GM12874 (cell line): ENCODE measurements at regions not wholly inside any gene's neighbourhood (a gene's known extent, or its start where the extent isn't known, plus 50 kb on each side); places are given as distances from the start of the nearest gene placed in this dataset.

Experiments used
- CTCF ChIP-seq: IDR thresholded peaks from 2 replicates; pipeline ENCODE4 v1.5.1; 2011; ENCODE audit warnings: low read depth, mild to moderate bottlenecking, control low read depth, low read length, moderate library complexity; ENCODE audit not compliant: insufficient read depth

- TF ChIP-seq CTCF: no peak
Observed at GRCh38 chr1:55870106-55870505, 654.9 kb upstream of the USP24 start.

- TF ChIP-seq CTCF: no peak
Observed at GRCh38 chr1:55869065-55869464, 653.9 kb upstream of the USP24 start.

GRCh38 chr1:55868026-55868425, 652.9 kb upstream of the USP24 start:
- TF ChIP-seq CTCF: no peak

GRCh38 chr1:55867304-55867843, 652.2 kb upstream of the USP24 start:
- no peak for TF ChIP-seq CTCF

- no peak for TF ChIP-seq CTCF
Observed at GRCh38 chr1:55864251-55864650, 649.1 kb upstream of the USP24 start.

GRCh38 chr1:55861676-55862340, 646.6 kb upstream of the USP24 start:
- no peak for TF ChIP-seq CTCF

- TF ChIP-seq CTCF: peak; percentile 21; the same call in 1 of the 2 replicates
Observed at GRCh38 chr1:55860798-55861519, 645.8 kb upstream of the USP24 start.
